GM19193 (cell line): ENCODE measurements at regions not wholly inside any gene's neighbourhood (a gene's known extent, or its start where the extent isn't known, plus 50 kb on each side); places are given as distances from the start of the nearest gene placed in this dataset.

Experiments
- POLR2A ChIP-seq: IDR thresholded peaks from 4 replicates; pipeline ENCODE4 v1.6.1; 2011; ENCODE audit not compliant: insufficient read depth, insufficient read length; ENCODE audit errors: extremely low read depth

DNA sequence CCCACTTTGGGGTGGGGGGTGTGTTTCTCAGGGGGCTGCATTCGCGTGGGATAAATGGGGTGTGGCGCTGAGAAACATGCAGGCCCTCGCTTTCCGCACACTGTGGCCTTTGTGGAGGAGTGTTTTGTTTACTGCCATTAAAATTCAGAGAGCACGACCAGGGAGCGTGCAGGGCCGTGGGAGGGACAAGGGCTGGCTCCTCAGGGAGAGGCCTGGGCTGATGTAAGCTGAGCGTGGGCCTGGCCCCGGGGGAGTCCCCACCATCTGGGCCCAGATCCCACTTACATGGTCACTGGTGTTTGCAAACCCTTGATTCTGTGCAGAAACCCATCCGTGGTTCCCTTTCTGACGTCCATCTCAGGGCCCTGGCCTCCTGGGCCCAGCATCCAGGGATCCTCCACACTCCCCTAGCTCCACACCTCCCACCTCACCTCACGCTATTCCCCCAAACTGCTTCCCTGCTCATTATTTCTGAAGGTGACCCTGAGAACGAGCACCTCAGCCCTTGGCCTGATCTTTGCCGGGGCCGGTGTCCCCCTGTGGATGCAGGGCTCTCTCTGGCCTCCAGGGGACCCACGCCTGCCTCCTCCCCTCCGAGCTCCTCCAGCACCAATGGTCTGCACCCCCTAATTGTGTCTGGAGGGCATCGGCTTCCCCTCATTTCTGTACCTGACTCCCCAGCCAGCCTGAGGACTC, 92.5 kb upstream of the SIM2 start:
- TF ChIP-seq POLR2A: no peak

DNA sequence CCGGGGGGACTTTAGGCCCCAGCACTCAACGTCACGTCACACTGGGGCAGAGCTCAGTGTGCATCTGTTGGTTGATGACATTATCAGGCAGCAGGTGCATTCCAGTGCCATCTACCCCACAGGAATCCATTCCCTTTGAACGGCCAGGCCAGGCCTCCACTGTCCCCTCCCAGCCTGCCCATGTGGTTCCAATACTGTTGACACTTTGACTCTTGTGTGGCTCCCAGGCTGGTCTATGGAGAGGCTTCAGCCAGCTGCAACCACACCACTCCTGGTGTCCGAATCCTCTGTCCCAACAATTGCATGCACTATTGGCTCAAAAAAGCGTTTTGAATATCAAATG, 92.0 kb upstream of the SIM2 start:
- no peak for TF ChIP-seq POLR2A

DNA sequence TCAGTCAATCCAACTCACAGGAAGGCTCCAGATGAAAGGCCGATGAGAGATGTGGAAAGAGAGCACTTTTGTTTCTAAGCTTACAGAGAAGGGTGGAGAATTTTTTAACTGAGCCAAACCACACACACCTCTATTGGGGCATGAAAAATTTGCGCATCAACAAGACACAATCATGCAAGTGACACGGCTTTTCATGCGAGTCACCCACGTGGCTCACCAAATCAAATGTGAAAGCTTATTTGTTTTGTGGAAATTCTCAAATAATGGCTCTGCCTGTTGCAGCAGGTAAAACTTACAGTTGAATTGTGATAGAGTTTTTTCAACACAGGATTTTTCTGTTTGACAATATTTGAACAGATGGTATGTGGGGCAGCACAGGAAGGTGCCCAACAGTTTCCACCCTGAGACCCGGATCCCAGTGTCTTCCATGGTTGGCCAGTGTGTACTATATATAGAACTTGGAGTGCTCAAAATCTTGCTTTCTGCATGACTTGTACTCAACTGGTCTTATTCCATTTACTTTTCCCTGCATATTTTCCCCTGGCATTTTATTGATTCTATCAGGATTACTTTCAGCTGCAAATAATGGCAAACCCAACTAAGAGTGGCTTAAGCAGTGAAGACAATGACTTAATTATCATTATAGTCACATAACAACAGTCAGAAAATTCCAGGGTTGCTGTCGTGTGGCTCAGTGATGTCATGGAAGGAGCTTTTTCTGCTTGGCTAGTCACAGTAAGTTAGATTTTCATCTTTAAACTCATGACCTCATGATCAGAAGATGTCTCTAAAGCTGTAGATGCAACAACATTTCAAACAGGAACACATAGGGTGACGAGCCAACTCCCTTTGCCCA, 90.6 kb upstream of the SIM2 start:
- TF ChIP-seq POLR2A: no peak

DNA sequence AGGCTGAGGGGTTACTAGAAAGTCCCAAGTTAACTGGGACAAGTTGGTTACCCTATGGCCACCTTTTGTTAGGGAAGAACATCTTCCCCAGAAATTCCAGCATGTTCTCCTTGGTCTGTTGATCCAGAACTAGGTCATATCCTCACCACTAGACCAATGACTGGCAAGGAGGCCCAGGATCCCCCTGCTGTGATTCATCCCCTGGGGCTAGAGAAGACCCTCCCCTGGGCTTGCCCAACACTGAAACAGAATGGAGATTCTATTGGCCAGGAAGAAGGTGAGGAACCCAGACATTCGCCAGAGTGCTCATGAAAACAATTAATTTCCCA, 90.1 kb upstream of the SIM2 start:
- no peak for TF ChIP-seq POLR2A

DNA sequence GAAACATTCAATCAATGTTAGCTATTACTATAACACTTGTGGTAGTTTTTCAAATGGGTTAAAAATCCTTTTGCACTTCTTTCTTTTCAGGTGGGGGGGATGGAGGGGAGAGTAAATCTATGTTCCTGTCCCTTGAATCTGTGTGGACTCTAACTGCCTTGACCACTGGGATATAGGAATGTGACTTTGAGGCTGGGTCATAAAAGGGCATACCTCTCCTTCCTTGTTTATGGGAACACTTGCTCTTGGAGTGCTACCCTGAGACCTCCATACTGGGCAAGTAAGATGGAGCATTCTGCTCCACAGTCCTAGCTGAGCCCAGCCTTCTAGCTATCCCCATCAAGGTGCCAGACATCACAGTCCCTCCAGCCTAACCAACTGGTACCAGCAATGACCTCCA, 89.3 kb upstream of the SIM2 start:
- TF ChIP-seq POLR2A: no peak

DNA sequence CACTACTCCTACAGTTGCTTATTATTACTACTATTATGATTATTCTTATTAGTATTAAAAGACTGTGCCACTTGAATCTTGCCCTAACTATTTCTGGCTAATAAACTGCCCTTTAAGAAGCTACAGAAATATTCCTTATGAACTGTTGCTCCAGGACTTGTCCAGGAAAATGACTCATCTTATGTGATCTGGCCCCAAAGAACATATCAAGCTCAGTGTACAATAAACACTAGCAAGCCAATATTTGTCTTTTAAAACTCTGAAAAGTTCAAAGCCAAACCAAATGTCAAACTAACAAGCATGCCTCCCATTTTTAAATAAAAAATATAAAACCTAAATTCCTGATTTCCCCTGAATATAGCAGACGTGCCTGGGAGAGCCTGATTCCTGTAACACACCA, 88.7 kb upstream of the SIM2 start:
- no peak for TF ChIP-seq POLR2A

GRCh38 chr21:36610935-36611334, 88.0 kb upstream of the SIM2 start:
- no peak for TF ChIP-seq POLR2A

GRCh38 chr21:36611379-36611778, 87.5 kb upstream of the SIM2 start:
- TF ChIP-seq POLR2A: no peak

GRCh38 chr21:36613059-36613458, 85.9 kb upstream of the SIM2 start:
- TF ChIP-seq POLR2A: no peak

- no peak for TF ChIP-seq POLR2A
Observed at GRCh38 chr21:36613554-36613953, 85.4 kb upstream of the SIM2 start.

DNA sequence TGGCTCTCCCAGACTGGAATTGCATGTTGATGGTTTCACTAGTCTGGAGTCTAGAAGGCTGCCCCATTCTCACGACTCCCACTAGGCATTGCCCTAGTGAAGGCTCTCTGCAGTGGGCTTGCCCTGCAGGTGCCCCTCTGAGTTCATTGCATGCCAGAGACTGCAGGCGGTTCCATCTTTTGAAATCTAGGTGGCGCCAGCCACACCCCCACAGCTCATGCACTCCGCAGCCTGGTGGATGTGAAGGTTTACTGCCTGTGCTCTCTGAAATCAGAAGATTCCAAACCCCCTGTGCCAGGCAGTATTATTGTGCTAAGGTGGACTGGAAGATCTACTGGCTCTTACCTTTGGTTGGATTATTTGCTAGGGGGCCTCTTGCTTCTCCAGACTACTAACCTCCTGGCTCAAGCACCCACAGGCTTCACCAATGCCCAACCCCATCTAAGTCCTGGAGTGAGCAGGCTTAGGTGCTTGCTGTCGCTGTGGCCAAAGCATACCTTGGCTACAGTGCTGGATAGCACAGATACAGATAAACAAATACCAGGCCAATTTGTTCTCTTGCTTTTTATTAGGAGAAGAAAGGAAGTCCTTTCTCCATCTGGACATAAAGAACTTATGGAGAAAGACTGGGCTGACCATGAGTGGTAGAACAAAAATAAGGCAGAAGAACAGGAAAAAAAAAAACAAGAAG, 83.5 kb upstream of the SIM2 start:
- TF ChIP-seq POLR2A: no peak

GRCh38 chr21:36624105-36624504, 74.8 kb upstream of the SIM2 start:
- TF ChIP-seq POLR2A: no peak

- TF ChIP-seq POLR2A: no peak
Observed at GRCh38 chr21:36626791-36627190, 72.1 kb upstream of the SIM2 start.

- no peak for TF ChIP-seq POLR2A
Observed at GRCh38 chr21:36627242-36627641, 71.7 kb upstream of the SIM2 start.

DNA sequence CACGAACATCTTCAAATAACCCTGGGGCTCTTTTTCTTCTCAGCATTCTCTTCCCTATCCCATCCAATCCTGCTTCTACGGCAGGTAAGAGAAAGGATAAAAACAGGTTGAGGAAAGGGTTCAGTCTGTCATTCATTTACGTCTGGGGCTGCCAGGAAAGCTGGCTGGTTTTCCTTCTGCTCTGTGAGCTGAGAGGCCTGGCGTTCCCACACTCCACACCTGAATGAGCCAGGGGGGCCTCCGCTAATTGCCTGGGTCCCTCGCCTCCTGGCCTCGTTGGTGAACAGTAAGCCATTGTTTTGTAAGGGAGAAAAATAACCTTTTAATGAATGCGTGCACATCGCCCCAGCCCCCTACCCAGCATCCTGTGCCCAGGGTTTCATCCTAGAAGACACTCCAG, 70.8 kb upstream of the SIM2 start:
- no peak for TF ChIP-seq POLR2A

DNA sequence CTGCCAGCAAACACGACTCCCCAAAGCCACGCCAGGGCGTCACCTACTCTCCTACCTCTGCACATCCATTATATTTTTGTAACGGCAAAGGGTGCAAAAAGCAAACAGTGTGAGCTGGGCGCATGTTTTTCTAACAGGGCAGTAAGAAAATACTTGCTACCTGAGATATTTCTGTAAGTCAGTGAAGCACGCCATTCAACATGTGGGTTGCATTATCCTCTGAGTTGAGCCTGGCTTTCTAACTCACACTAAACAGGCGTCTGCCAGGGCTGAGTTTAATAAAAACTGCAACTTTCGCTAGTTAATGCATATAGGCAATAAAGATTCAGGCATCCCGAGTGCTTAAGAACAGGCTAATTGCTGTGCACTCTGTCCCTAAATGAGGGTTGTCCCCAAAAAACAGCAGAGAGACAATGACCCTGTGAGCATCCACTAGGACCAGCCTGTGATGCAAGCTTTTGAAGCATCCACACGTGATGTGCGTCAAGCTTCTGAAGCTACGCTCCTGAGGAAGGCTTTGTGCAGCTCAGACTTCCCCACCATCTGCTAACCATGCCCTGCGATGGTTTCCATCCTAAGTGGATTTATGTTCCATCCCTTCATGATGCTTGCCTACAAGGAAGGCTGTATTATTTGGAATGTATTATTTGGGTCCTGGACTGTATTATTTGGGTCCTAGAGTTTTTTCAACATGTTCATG, 70.0 kb upstream of the SIM2 start:
- no peak for TF ChIP-seq POLR2A

- TF ChIP-seq POLR2A: no peak
Observed at GRCh38 chr21:36630485-36631206, 68.3 kb upstream of the SIM2 start.
